ENCODE measurements at regions not wholly inside any gene's neighbourhood (a gene's known extent, or its start where the extent isn't known, plus 50 kb on each side); places are given as distances from the start of the nearest gene placed in this dataset.

- no peak for DNase-seq (ENCODE audit: low spot score)
- H3K36me3 ChIP-seq: no peaks in the 10 kb centered on the region
- 72% methylated on average over 3 of the region's 3 CpGs for WGBS
- no peaks in the 10 kb centered on the region for H3K9me3 ChIP-seq
- no peaks in the 10 kb centered on the region for H3K4me1 ChIP-seq (replicated peaks)
- no peaks in the 10 kb centered on the region for H3K27me3 ChIP-seq (replicated peaks; ENCODE audit: insufficient read depth)
- intact Hi-C loops (cut with DNase I): no loop called here
- TF ChIP-seq, protein P1, sequence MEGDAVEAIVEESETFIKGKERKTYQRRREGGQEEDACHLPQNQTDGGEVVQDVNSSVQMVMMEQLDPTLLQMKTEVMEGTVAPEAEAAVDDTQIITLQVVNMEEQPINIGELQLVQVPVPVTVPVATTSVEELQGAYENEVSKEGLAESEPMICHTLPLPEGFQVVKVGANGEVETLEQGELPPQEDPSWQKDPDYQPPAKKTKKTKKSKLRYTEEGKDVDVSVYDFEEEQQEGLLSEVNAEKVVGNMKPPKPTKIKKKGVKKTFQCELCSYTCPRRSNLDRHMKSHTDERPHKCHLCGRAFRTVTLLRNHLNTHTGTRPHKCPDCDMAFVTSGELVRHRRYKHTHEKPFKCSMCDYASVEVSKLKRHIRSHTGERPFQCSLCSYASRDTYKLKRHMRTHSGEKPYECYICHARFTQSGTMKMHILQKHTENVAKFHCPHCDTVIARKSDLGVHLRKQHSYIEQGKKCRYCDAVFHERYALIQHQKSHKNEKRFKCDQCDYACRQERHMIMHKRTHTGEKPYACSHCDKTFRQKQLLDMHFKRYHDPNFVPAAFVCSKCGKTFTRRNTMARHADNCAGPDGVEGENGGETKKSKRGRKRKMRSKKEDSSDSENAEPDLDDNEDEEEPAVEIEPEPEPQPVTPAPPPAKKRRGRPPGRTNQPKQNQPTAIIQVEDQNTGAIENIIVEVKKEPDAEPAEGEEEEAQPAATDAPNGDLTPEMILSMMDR (IDR thresholded peaks at IDR 0.05): no peak
- TF ChIP-seq POLR2AphosphoS5 (IDR thresholded peaks at IDR 0.05): no peak
- no peak for TF ChIP-seq POLR2A (IDR thresholded peaks at IDR 0.05)
- H3K4me3 ChIP-seq: no peak overlapping the region
- no peak overlapping the region for H3K27ac ChIP-seq
These were observed 78.2 kb downstream of the TM2D3 start for GRCh38 chr15:101573951-101574350.

GRCh38 chr15:101570241-101570640, 80.7 kb upstream of the PCSK6 start:
- H3K9me3 ChIP-seq: no peaks in the 10 kb centered on the region
- no peak for DNase-seq (ENCODE audit: low spot score)
- H3K36me3 ChIP-seq: no peaks in the 10 kb centered on the region
- H3K4me1 ChIP-seq (replicated peaks): no peaks in the 10 kb centered on the region
- TF ChIP-seq POLR2A (IDR thresholded peaks at IDR 0.05): no peak
- TF ChIP-seq POLR2AphosphoS5 (IDR thresholded peaks at IDR 0.05): no peak
- TF ChIP-seq, protein P1 (IDR thresholded peaks at IDR 0.05): no peak
- intact Hi-C loops (cut with DNase I): no loop called here
- no peak overlapping the region for H3K27ac ChIP-seq
- no peaks in the 10 kb centered on the region for H3K27me3 ChIP-seq (replicated peaks; ENCODE audit: insufficient read depth)
- H3K4me3 ChIP-seq: no peak overlapping the region

- no peak overlapping the region for H3K4me3 ChIP-seq
- no peak overlapping the region for H3K27ac ChIP-seq
- DNase-seq (ENCODE audit: low spot score): no peak
- WGBS: 76% methylated on average over 17 of the region's 17 CpGs
- intact Hi-C loops (cut with DNase I): no loop called here
- TF ChIP-seq POLR2AphosphoS5 (IDR thresholded peaks at IDR 0.05) (no peak), POLR2A (IDR thresholded peaks at IDR 0.05) (no peak)
- TF ChIP-seq, protein P1 (IDR thresholded peaks at IDR 0.05): no peak
- no peaks in the 10 kb centered on the region for H3K27me3 ChIP-seq (replicated peaks; ENCODE audit: insufficient read depth)
- H3K4me1 ChIP-seq (replicated peaks): no peaks in the 10 kb centered on the region
- H3K36me3 ChIP-seq: no peaks in the 10 kb centered on the region
- H3K9me3 ChIP-seq: no peaks in the 10 kb centered on the region
These were observed 79.5 kb upstream of the PCSK6 start for GRCh38 chr15:101568821-101569555.

GRCh38 chr15:101568309-101568708, 78.8 kb upstream of the PCSK6 start:
- H3K4me1 ChIP-seq (replicated peaks): no peaks in the 10 kb centered on the region

More at GRCh38 chr15:101568309-101568708, 78.8 kb upstream of the PCSK6 start:
- H3K27me3 ChIP-seq (replicated peaks; ENCODE audit: insufficient read depth): no peaks in the 10 kb centered on the region
- DNase-seq (ENCODE audit: low spot score): no peak
- intact Hi-C loops (cut with DNase I): no loop called here
- H3K4me3 ChIP-seq: no peak overlapping the region
- no peaks in the 10 kb centered on the region for H3K36me3 ChIP-seq
- 81% methylated on average over 8 of the region's 8 CpGs for WGBS
- TF ChIP-seq POLR2A (IDR thresholded peaks at IDR 0.05) (no peak), POLR2AphosphoS5 (IDR thresholded peaks at IDR 0.05) (no peak)
- TF ChIP-seq, protein P1 (IDR thresholded peaks at IDR 0.05): no peak
- H3K9me3 ChIP-seq: no peaks in the 10 kb centered on the region
- no peak overlapping the region for H3K27ac ChIP-seq

All from prostate gland (tissue), 2 donors.